ENCODE measurements at regions not wholly inside any gene's neighbourhood (a gene's known extent, or its start where the extent isn't known, plus 50 kb on each side); places are given as distances from the start of the nearest gene placed in this dataset.

DNA sequence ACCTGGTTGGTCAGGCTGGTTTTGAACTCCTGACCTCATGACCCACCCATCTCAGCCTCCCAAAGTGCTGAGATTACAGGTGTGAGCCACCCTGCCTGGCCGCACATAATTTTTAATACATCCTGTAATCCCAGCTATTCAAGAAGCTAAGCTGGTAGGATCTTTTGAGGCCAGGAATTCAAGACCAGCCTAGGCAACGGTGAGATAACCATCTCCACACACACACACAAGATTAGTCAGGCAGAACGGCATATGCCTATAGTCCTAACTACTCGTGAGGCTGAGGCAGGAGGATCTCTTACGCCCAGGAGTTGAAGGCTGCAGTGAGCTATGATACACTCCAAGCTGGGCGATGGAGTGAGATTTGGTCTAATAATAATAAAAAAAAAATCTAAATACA is 212.4 kb upstream of the NEIL3 start:
- no TSS peak for BruUV-seq (replicated peaks)
- Histone ChIP-seq H3K9me3 (ENCODE audit: low read length) (no peaks in the 10 kb centered on the region), H3K9me2 (ENCODE audit: insufficient read depth, low read length) (no peaks in the 10 kb centered on the region), H3K4me2 (ENCODE audit: low read length) (no peak overlapping the region), H3K27ac (ENCODE audit: low read depth, low read length, poor library complexity, severe bottlenecking) (no peak overlapping the region), H3K36me3 (ENCODE audit: insufficient read depth, low read length) (no peaks in the 10 kb centered on the region), H4K20me1 (ENCODE audit: insufficient read depth, low read length) (no peaks in the 10 kb centered on the region), H3K79me2 (ENCODE audit: insufficient read depth, low read depth, low read length) (no peaks in the 10 kb centered on the region), H2AFZ (ENCODE audit: low read length) (no peak overlapping the region), H3K4me1 (ENCODE audit: insufficient read depth, low read length, poor library complexity, severe bottlenecking) (no peaks in the 10 kb centered on the region), H3K4me3 (ENCODE audit: low read depth, low read length, poor library complexity, severe bottlenecking) (no peak overlapping the region)
- intact Hi-C loops (cut with micrococcal nuclease; ENCODE audit: unreplicated experiment) = no loop called here
- POLR2A ChIA-PET = interaction anchor here (0.7 kb wide), 1 partner anchor 94 kb away, joined by 4 read pairs; no protein-coding TSS in a partner anchor
- no peak for DNase-seq (ENCODE audit: low spot score)
- no peak for TF ChIP-seq EZH2phosphoT487 (IDR thresholded peaks at IDR 0.05; ENCODE audit: borderline replicate concordance, low read depth, low read length)
- TF ChIP-seq, protein P1, sequence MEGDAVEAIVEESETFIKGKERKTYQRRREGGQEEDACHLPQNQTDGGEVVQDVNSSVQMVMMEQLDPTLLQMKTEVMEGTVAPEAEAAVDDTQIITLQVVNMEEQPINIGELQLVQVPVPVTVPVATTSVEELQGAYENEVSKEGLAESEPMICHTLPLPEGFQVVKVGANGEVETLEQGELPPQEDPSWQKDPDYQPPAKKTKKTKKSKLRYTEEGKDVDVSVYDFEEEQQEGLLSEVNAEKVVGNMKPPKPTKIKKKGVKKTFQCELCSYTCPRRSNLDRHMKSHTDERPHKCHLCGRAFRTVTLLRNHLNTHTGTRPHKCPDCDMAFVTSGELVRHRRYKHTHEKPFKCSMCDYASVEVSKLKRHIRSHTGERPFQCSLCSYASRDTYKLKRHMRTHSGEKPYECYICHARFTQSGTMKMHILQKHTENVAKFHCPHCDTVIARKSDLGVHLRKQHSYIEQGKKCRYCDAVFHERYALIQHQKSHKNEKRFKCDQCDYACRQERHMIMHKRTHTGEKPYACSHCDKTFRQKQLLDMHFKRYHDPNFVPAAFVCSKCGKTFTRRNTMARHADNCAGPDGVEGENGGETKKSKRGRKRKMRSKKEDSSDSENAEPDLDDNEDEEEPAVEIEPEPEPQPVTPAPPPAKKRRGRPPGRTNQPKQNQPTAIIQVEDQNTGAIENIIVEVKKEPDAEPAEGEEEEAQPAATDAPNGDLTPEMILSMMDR (conservative IDR thresholded peaks at IDR 0.05; ENCODE audit: low read length) = no peak
- CTCF ChIA-PET (ENCODE audit: unreplicated experiment) = no interaction called here

DNA sequence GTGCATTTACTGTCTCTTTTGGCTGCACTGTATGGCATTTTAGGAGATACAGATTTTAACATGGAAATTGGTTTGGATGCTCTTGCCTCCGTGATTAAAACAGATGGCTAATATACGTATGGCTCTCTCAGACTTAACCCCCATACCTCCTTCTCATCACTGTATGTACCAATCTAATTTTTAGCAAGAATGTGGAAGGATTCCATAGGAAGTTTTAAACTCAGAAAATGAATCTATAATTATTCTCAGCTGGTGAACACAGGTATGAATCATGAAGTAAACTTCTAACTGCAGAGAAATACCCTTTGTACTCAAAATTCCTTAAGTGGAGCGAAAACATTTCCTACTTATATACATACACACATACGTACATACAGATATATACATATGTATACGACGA is 210.5 kb upstream of the NEIL3 start:
- intact Hi-C loops (cut with micrococcal nuclease; ENCODE audit: unreplicated experiment) = no loop called here
- Histone ChIP-seq H3K4me2 (ENCODE audit: low read length) (no peak overlapping the region), H3K4me3 (ENCODE audit: low read depth, low read length, poor library complexity, severe bottlenecking) (no peak overlapping the region), H2AFZ (ENCODE audit: low read length) (no peak overlapping the region), H3K36me3 (ENCODE audit: insufficient read depth, low read length) (no peaks in the 10 kb centered on the region), H3K79me2 (ENCODE audit: insufficient read depth, low read depth, low read length) (no peaks in the 10 kb centered on the region), H3K9me2 (ENCODE audit: insufficient read depth, low read length) (no peaks in the 10 kb centered on the region), H3K27ac (ENCODE audit: low read depth, low read length, poor library complexity, severe bottlenecking) (no peak overlapping the region), H4K20me1 (ENCODE audit: insufficient read depth, low read length) (no peaks in the 10 kb centered on the region), H3K4me1 (ENCODE audit: insufficient read depth, low read length, poor library complexity, severe bottlenecking) (no peaks in the 10 kb centered on the region), H3K9me3 (ENCODE audit: low read length) (no peaks in the 10 kb centered on the region)
- no peak for TF ChIP-seq EZH2phosphoT487 (IDR thresholded peaks at IDR 0.05; ENCODE audit: borderline replicate concordance, low read depth, low read length)
- TF ChIP-seq, protein P1 (conservative IDR thresholded peaks at IDR 0.05; ENCODE audit: low read length) = no peak
- no peak for DNase-seq (ENCODE audit: low spot score)
- ChIA-PET CTCF (ENCODE audit: unreplicated experiment) (no interaction called here), POLR2A (interaction anchor here (0.6 to 1.3 kb wide), 3 partner anchors 9 to 1691 kb away, joined by 3 to 4 read pairs (median 3); no protein-coding TSS in a partner anchor)
- no TSS peak for BruUV-seq (replicated peaks)

DNA sequence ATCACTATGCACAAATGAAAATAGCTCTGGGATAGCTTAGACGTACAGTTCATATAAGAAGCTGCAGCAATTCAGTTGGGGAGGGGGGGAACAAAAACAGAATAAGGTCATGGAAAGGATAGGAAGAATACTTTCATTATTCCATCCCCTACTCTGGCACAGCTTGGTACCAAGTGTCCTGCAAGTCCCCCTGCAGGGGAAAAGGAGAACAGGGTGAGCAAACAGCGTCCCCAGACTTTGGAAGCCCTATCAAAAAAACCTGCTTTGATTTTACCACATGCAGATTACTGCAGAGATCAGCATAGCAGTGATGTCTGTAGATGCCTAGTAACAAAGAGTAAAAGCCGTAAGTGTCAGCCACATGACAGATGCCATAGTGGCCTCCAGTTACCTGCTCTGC is 209.4 kb upstream of the NEIL3 start:
- Histone ChIP-seq H3K27ac (ENCODE audit: low read depth, low read length, poor library complexity, severe bottlenecking) (no peak overlapping the region), H4K20me1 (ENCODE audit: insufficient read depth, low read length) (no peaks in the 10 kb centered on the region), H3K79me2 (ENCODE audit: insufficient read depth, low read depth, low read length) (no peaks in the 10 kb centered on the region), H2AFZ (ENCODE audit: low read length) (no peak overlapping the region), H3K9me3 (ENCODE audit: low read length) (no peaks in the 10 kb centered on the region), H3K9me2 (ENCODE audit: insufficient read depth, low read length) (no peaks in the 10 kb centered on the region), H3K4me2 (ENCODE audit: low read length) (no peak overlapping the region), H3K4me1 (ENCODE audit: insufficient read depth, low read length, poor library complexity, severe bottlenecking) (no peaks in the 10 kb centered on the region), H3K36me3 (ENCODE audit: insufficient read depth, low read length) (no peaks in the 10 kb centered on the region), H3K4me3 (ENCODE audit: low read depth, low read length, poor library complexity, severe bottlenecking) (no peak overlapping the region)
- POLR2A ChIA-PET = interaction anchor here (0.6 kb wide), 3 partner anchors 186 to 630 kb away, joined by 3 to 6 read pairs (median 3); no protein-coding TSS in a partner anchor
- CTCF ChIA-PET (ENCODE audit: unreplicated experiment) = no interaction called here
- BruUV-seq (replicated peaks) = no TSS peak
- intact Hi-C loops (cut with micrococcal nuclease; ENCODE audit: unreplicated experiment) = no loop called here
- DNase-seq (ENCODE audit: low spot score) = no peak
- TF ChIP-seq, protein P1 (conservative IDR thresholded peaks at IDR 0.05; ENCODE audit: low read length) = no peak
- no peak for TF ChIP-seq EZH2phosphoT487 (IDR thresholded peaks at IDR 0.05; ENCODE audit: borderline replicate concordance, low read depth, low read length)
